GM21367 (cell line): ENCODE measurements at regions not wholly inside any gene's neighbourhood (a gene's known extent, or its start where the extent isn't known, plus 50 kb on each side); places are given as distances from the start of the nearest gene placed in this dataset.
"Not testable (repeated sequence)": the region's sequence is repeated elsewhere in the genome, so short reads cannot be mapped to it uniquely, and the experiment has no call there.

Source experiments
- ATAC-seq: cut with Tn5 transposase; IDR thresholded peaks from one replicate; pipeline ENCODE4 v1.9.1; 2021; ENCODE audit not compliant: unreplicated experiment

DNA sequence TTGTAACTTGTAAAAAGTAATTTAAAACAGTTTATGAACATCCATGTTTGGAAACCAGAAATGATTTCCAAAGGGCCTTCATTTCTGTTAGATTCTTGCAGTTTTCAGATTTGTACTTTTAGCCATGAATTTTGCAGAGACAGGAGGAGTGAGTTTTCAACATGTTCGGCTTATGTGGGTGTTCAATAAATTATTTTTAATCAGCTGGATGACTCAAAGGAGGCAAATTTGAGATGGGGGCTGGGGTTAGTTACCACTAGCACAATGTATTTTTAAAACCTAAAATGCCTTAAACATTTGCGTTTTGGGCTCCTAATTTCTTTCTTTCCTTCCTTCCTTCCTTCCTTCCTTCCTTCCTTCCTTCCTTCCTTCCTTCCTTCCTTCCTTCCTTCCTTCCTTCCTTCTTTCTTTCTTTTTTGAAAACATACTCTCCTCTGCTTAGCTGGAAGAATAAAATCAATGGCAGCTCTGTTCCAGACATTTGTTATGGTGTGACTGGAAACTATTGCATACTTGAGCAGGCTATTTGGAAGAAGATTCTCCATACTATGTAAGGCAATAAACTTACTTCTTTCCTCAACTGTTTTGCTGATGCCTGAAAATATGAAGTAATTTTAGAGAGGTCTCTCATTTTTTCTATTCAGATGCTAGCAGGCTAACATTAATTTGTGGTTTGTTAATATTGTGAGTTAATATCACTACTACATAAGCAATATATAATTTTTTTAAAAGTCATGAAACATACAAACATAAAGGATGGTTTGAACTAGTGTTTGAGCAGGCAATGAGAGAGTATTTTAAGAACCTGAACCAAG lies 394.4 kb downstream of the NYAP2 start:
- ATAC-seq = no peak

DNA sequence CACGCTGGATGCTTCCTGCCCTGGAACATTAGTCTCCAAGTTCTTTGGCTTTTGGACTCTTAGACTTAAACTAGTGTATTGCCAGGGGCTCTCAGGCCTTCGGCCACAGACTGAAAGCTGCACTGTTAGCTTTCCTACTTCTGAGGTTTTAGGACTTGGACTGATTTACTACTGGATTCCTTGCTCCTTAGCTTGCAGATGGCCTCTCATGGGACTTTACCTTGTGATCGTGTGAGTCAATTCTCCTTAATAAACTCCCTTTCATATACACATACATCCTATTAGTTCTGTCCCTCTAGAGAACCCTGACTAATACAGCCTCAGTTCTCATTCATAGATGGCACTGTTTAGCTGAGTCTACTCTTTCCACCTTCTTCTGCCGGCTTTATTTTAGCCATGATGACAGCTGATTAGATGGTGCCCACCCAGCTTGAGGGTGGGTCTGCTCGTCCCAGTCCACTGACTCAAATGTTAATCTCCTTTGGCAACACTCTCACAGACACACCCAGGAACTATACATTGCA lies 389.1 kb downstream of the NYAP2 start:
- no peak for ATAC-seq

GRCh38 chr2:225787497-225787896 lies 388.0 kb downstream of the NYAP2 start:
- no peak for ATAC-seq

GRCh38 chr2:225781991-225782390 lies 382.5 kb downstream of the NYAP2 start:
- ATAC-seq = no peak

DNA sequence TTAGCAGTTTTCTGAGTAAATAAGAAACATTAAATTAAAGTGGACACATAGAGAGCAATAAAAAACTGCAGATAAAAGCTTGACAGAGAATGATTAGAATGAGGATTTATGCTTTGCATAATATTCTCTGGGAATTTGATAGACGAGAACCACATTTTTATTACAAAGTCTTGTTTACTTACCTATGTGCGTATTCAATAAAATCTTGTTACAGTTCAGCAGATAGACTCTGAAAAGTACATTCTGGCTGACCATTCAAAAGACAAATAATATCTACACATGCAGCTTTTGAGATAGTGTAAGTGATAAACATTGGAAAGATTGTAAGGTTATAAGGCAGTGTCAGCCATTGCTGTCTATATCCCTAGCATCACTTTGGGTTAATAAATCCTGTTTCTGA lies 381.6 kb downstream of the NYAP2 start:
- ATAC-seq = no peak

DNA sequence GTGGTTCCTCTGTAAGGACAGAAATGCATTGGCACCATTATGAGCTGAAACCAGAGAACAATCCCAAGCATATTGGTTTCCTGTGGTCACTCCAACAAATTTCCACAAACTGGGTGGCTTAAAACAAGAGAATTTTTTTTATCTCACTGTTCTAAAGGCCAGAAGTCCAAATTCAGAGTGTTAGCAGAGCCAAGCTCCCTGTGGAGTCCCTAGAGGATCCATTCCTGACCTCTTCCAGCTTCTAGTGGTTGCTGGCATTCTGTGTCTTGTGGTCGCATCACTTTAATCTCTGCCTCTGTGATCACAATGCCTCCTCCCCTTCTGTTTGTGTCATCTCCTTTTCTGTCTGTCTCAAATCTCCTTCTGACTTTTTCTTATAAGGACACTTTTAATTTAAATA lies 380.3 kb downstream of the NYAP2 start:
- no peak for ATAC-seq

GRCh38 chr2:225773148-225773547 lies 373.6 kb downstream of the NYAP2 start:
- ATAC-seq = no peak

DNA sequence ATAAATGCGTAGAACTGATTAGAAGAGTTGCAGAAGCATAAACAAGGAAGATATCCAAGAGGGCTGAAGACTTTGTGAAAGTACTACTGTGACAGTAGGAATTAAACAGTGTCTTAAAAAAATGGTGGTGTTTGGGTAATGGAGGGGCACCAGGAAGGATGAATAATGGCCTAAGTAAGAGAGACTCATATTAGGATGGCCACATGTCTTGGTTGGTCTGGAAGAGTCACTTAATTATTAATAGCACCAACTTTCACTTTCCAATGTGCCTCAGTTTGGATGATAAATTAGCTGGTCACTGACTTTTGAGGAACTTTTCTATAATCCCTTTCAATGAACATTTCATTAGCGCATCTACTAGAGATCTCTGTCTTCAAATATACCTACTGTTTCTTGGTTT lies 372.2 kb downstream of the NYAP2 start:
- no peak for ATAC-seq

DNA sequence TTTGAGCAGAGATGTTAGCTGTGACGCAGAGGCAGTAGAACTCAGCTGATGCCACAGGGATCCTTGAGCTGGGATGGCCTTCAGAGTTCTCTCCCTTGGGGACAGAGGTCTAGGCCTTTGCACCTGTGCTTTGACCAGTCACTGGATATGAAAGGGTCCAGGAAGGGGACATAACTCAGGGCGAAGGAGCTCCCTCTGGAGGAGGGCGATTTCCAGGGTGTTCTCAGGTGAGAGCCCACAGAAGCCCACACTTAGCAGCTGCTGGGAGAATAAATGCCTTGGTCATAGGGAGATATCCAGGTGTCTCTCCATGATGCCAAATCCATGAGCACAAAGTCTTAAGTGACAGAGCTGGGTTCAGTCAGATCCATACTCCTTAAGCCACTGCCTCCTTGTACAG lies 369.2 kb downstream of the NYAP2 start:
- no peak for ATAC-seq

GRCh38 chr2:225766431-225766830 lies 366.9 kb downstream of the NYAP2 start:
- ATAC-seq = no peak

- ATAC-seq = no peak
Observed at GRCh38 chr2:225765820-225766219, 366.3 kb downstream of the NYAP2 start.

DNA sequence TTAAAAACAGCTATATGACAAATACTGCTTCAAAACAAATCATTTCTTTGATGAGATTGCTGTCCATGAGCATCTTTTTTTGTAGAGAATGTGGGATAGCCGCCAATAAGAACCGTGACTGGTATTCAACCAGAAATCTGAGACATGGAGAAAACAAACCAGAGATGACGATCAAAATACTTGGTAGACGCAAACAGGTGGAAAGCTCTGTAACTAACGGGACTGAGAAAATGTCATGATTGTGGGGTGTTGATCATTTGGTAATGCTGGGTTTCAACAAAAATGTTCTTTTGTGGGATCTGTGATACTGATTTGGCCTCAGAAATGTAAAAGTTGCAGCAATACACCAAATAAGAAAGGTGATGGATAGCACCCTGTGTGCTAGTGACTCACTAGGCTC lies 364.8 kb downstream of the NYAP2 start:
- ATAC-seq = no peak

GRCh38 chr2:225763711-225764110 lies 364.2 kb downstream of the NYAP2 start:
- ATAC-seq = no peak

DNA sequence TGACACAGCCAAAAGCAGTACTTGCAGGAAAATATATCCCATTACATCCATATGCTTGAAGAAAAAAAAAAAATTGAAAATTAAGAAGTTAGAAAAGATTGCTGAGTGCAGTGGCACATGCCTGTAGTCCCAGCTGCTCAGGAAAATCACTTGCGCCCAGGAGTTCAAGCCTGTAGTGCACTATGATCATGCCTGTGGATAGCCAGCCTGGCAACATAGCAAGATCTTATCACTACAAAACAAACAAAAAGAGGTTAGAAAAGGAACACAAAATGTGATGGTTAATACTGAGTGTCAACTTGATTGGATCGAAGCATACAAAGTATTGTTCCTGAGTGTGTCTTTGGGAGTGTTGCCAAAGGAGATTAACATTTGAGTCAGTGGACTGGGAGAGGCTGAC lies 361.9 kb downstream of the NYAP2 start:
- no peak for ATAC-seq

DNA sequence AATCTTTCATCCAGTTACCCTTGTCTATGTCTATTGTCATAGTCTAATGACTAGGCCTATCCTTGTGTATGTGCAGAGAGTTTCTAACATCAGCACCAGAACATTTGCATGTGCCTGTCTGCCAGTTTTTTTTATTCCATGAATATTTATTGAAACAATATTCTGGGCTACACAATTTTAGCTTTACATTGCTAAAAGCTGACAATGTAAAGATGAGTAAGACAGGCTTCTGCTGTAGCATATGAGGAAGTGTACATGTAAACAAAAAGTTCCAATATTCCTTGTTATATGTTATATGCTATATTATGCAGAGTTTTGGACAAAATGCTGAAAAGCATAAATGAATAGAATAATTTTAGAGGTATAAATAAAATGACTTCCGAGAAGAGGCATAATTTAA lies 357.7 kb downstream of the NYAP2 start:
- no peak for ATAC-seq

DNA sequence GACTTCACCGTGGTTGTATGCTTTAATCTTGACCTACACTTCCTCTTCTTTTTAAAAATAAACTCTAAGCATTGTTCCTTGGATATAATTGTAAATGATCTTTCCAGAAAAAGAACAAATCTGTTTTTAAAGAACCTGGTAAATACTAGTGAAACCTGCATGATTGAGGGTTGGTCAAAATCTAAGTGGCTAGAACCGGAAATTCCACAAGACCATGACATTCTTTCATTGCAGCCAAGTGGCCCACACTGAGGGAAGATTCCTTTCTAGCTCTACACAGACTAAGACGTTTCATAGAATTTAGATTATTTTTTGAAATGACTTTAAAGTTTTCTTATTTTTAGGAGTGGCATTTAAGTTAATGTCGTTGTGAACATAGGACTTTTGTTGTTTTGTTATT lies 356.7 kb downstream of the NYAP2 start:
- ATAC-seq = no peak

- ATAC-seq = no peak
Observed at GRCh38 chr2:225748609-225749008, 349.1 kb downstream of the NYAP2 start.

DNA sequence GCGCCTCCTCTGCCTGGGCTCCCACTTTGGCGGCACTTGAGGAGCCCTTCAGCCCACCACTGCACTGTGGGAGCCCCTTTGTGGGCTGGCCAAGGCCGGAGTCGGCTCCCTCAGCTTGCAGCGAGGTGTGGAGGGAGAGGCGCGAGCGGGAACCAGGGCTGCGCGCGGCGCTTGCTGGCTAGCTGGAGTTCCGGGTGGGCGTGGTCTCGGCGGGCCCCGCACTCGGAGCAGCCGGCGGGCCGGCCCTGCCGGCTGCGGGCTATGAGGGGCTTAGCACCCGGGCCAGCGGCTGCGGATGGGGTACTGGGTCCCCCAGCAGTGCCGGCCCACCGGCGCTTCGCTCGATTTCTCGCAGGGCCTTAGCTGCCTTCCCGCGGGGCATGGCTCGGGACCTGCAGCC lies 344.5 kb downstream of the NYAP2 start:
- ATAC-seq = not testable (repeated sequence)

- no peak for ATAC-seq
Observed at GRCh38 chr2:225742487-225742886, 343.0 kb downstream of the NYAP2 start.

- ATAC-seq = no peak
Observed at GRCh38 chr2:225740086-225740485, 340.6 kb downstream of the NYAP2 start.

DNA sequence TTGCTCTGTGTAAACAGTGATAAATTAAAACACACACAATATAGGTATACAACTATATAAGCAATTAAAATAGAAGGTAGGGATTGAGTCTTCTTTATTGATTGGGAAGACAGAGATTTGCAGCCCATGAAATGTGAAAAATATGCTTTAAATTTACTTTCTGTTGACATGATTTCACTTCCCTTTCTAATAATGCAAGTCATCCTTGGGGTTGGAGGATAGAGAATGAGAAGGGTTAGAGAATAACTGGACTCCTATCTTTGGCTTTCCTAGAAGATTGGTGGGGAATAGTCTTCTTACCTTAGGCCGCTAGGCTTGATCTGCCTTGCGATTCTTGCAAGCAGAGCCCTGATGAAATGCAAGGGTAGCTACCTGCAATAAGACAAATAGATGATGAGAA lies 339.8 kb downstream of the NYAP2 start:
- no peak for ATAC-seq

DNA sequence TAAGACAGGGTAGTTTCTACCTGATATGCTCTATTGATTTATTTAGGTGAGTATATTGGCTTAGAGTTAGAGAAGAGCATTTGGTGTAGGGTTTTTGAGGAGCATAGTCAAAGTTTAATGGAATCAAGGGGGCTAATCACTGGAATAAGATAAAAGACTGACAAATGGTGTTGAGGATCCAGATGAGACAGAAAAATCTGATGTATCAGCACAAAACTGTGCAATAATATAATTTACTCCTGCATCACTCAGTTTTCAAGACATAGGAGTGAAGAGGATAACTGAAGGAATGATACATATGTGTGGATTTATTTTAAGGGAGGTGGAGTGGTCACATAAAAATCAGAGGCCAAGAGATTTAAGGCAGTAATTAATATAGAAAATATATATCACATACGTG lies 339.2 kb downstream of the NYAP2 start:
- ATAC-seq = no peak

DNA sequence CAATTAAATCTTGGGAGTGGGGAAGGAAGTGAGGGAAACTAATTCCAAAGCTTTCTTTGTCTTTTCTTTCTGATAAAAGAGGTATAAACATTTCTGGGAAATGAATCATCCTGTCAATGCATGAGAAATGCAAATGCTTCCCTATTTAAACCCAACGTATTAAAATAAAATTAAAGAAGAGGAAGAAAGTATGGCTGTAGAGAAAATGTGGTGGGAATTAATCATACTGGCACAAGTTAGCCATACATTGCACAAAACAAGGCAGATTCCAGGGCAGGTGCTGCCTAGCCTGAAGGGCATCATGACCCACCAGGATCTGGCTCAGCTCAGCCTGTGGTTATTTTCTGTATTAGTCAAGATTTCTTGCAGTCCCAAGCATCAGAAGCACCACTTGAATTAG lies 338.0 kb downstream of the NYAP2 start:
- ATAC-seq = no peak
